GM12891 (cell line): ENCODE measurements at regions not wholly inside any gene's neighbourhood (a gene's known extent, or its start where the extent isn't known, plus 50 kb on each side); places are given as distances from the start of the nearest gene placed in this dataset.

ENCODE experiments used
- POLR2A ChIP-seq: IDR thresholded peaks from 2 replicates; pipeline ENCODE4 v1.6.1; 2011; ENCODE audit warnings: low read depth, low read length, control low read depth
- POLR2AphosphoS5 ChIP-seq: IDR thresholded peaks from 2 replicates; pipeline ENCODE4 v1.6.1; 2011; ENCODE audit warnings: low read depth, low read length, control low read depth
- POU2F2 ChIP-seq: IDR thresholded peaks from 2 replicates; pipeline ENCODE4 v1.6.1; 2011; ENCODE audit warnings: low read depth, mild to moderate bottlenecking, control low read depth, low read length, moderate library complexity
- TAF1 ChIP-seq: IDR thresholded peaks from 2 replicates; pipeline ENCODE4 v1.6.1; 2011; ENCODE audit warnings: low read depth, low read length, control low read depth

DNA sequence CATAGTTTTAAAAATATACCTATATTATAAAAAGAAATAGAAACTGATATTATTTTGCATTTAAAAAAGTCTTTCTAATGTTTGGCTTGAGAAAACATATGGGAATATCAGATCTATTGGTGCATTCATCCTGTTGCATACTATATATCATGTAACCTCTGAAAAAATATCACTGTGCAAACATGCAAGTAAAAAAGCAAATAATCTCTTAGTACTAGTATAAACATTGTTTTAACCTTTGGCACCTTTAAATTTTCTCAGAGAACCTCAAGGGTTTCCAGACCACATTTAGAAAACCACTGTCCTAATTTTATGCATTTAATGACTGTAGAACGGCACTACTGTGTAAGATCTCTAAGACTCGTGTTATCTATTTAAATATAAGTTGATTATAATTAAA, 416.8 kb downstream of the LRFN5 start:
- no peak for TF ChIP-seq TAF1
- no peak for TF ChIP-seq POLR2A
- TF ChIP-seq POLR2AphosphoS5, result no peak
- no peak for TF ChIP-seq POU2F2
